AG10803 (cell line): ENCODE measurements at regions not wholly inside any gene's neighbourhood (a gene's known extent, or its start where the extent isn't known, plus 50 kb on each side); places are given as distances from the start of the nearest gene placed in this dataset.

Source experiments
- DNase-seq: peaks from one replicate; pipeline ENCODE4 v3.0.0; 2010; ENCODE audit warnings: low read depth
- H3K4me3 ChIP-seq: 2 replicates; pipeline ENCODE4 v1.5.1; 2011; ENCODE audit warnings: mild to moderate bottlenecking, low read length, control low read depth
- TF ChIP-seq, protein P1 (sequence below): conservative IDR thresholded peaks from 2 replicates; pipeline ENCODE4 v1.5.1; 2011; ENCODE audit warnings: mild to moderate bottlenecking, low read length, control low read depth, inconsistent platforms

DNA sequence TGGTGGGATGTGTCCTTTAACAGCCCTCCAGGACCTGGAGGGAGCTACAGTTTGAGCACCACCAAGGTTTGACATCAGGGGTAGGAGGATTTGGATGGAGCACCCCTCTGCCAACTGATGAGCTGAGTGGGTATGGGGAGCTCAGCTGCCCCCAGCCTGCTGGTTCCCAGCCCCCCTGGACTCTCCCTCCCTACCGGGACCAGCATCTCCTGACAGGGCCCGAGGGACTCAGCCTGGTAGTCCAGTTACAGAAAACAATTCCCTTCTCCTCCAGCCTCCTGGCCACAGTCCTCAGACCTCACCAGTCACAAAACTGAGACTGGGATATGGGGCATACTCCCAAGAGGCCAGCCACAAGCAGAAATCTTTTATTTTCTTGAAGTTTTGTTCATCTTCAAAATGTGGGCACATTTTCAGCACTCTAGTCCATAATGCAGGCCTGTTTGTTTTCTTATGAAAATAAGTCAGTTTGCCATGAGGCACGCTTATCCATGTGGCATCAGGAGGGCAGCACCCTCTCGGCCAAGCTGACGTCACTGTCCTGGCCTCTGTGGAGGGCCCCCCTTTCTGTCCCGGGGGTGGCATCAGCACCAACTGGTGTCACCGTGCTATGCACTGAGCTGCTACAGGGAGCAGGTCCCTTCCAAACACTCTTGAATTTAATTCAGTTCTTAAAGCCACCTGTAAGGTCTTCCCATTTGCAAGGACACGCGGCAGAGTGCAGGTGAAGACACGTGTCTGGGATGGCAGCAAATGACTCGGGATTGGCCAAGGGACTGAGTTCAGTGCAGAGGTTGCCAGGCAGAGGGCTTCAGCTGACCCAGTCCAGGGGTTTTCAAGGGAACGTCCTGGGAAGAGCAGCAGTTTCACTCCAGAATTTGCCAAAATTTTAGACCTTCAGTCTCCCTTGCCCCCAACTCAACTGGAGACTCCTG, 187.6 kb downstream of the GADD45G start:
- TF ChIP-seq, protein P1, sequence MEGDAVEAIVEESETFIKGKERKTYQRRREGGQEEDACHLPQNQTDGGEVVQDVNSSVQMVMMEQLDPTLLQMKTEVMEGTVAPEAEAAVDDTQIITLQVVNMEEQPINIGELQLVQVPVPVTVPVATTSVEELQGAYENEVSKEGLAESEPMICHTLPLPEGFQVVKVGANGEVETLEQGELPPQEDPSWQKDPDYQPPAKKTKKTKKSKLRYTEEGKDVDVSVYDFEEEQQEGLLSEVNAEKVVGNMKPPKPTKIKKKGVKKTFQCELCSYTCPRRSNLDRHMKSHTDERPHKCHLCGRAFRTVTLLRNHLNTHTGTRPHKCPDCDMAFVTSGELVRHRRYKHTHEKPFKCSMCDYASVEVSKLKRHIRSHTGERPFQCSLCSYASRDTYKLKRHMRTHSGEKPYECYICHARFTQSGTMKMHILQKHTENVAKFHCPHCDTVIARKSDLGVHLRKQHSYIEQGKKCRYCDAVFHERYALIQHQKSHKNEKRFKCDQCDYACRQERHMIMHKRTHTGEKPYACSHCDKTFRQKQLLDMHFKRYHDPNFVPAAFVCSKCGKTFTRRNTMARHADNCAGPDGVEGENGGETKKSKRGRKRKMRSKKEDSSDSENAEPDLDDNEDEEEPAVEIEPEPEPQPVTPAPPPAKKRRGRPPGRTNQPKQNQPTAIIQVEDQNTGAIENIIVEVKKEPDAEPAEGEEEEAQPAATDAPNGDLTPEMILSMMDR: no peak
- no peak overlapping the region for H3K4me3 ChIP-seq

DNA sequence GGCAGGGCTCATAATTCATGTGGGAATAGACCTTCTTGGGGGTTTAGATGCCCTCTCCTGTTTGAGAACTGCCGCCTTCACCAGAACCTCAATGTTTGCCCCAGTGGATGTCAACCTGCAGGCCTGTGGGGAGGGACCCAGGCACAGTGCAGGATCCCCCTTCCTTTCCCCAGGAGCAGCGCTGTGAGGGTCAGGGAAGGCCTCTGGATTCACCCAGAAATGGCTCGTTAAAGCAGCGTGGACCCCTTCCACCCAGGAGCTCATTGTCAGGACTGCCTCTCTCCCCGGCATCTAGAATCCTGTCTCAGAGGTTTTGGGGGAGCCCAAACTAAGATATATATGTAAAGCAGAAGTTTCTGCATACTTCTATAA, 188.3 kb downstream of the GADD45G start:
- H3K4me3 ChIP-seq: no peak overlapping the region
- TF ChIP-seq, protein P1: no peak
- no peak for DNase-seq

More for the DNA sequence above, 187.6 kb downstream of the GADD45G start:
- no peak for DNase-seq

GRCh38 chr9:89793551-89793950, 188.7 kb downstream of the GADD45G start:
- DNase-seq: no peak
- TF ChIP-seq, protein P1: no peak
- no peak overlapping the region for H3K4me3 ChIP-seq

GRCh38 chr9:89794918-89795317, 190.1 kb downstream of the GADD45G start:
- TF ChIP-seq, protein P1: no peak
- DNase-seq: no peak
- no peak overlapping the region for H3K4me3 ChIP-seq

DNA sequence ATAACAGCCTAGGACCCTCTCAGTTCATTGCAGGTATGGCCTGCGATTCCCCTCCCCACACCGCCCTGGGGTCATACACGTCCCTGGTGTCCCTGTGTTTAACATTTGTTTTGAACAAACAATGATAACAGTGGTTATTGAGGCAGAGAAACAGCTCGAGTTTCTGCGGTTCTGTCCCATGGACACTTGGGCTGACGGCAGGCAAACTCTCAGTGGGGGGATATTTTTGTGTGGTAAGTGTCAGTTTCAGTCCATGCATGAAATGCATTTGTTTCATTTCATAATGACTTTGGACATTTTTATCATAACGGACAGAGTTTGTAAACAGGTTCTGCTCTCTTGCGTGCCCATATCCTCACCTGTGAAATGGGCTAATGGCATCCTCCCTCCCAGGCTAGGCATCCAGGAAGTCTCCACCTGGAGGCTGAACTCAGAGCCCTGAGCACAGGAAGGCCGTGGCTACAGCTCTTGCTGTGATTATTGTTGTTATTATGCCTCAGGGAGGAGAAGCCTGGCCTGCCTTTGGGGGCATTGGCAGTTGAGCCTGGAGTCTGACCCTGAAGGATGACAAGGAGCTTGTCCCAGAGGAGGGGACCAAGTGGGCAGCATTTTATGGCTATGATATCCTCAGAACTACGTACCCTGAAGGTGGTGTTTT, 190.9 kb downstream of the GADD45G start:
- TF ChIP-seq, protein P1: no peak
- H3K4me3 ChIP-seq: no peak overlapping the region
- no peak for DNase-seq

DNA sequence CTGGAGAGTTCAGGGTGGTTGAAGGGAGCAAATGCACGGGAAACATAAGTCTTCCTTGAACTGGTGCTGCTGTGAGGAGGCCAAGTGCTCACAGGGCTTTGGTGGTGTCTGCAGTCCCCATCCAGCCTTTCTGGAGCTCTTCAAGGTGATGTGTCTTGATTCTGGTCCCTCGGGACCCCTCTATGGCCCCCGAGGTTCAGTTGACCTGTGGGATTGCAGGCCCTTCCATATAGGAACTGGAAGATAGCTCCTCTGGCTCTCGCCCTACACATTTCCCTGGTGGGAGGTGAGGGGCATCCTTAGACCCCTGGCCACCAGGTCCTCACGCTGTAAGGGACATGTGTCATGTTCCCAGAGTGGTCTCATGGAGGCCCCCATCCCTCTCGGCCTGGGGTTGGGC, 191.8 kb downstream of the GADD45G start:
- TF ChIP-seq, protein P1: no peak
- no peak for DNase-seq
- H3K4me3 ChIP-seq: no peak overlapping the region
